Activated naive CD8-positive, alpha-beta T cell (primary cell): ENCODE measurements at regions not wholly inside any gene's neighbourhood (a gene's known extent, or its start where the extent isn't known, plus 50 kb on each side); places are given as distances from the start of the nearest gene placed in this dataset.
"Not testable (repeated sequence)": the region's sequence is repeated elsewhere in the genome, so short reads cannot be mapped to it uniquely, and the experiment has no call there.

ENCODE experiments used
- H3K27ac Mint-ChIP-seq: one replicate; pipeline ENCODE4 v1.8.0; 2021; ENCODE audit warnings: mixed read lengths
- H3K27me3 Mint-ChIP-seq: one replicate; pipeline ENCODE4 v1.8.0; 2021; ENCODE audit warnings: mixed read lengths
- H3K36me3 Mint-ChIP-seq: one replicate; pipeline ENCODE4 v1.8.0; 2021; ENCODE audit warnings: mixed read lengths
- H3K4me1 Mint-ChIP-seq: one replicate; pipeline ENCODE4 v1.8.0; 2021; ENCODE audit warnings: low read depth, mixed read lengths
- H3K4me3 Mint-ChIP-seq: one replicate; pipeline ENCODE4 v1.8.0; 2021; ENCODE audit warnings: mild to moderate bottlenecking, mixed read lengths
- H3K9me3 Mint-ChIP-seq: one replicate; pipeline ENCODE4 v1.8.0; 2021; ENCODE audit warnings: low read depth, mixed read lengths

DNA sequence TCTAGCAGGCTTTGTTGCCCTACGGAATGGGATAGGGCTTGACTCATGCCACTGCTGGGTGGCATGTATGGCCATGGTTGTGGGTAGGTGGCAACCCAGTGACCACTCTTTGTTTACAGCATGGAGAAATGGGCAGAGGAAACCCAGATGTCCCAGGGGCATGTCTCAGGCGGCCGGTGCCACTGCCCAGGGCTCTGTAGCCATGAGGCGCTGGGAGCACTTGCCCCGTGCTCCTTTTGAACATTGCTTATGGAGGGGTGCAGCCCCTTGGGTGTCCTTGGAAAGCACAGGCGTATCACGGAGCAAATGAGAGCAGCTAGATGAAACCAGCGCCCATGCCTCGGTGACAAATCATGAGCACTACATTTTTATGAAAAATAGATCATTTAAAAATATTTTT, 212.5 kb upstream of the ECI2 start:
- peaks cover 1% of the 10 kb centered on the region for H3K27me3 Mint-ChIP-seq
- no peaks in the 10 kb centered on the region for H3K9me3 Mint-ChIP-seq
- H3K27ac Mint-ChIP-seq: no peak overlapping the region
- no peaks in the 10 kb centered on the region for H3K36me3 Mint-ChIP-seq
- no peaks in the 10 kb centered on the region for H3K4me1 Mint-ChIP-seq
- no peak overlapping the region for H3K4me3 Mint-ChIP-seq

DNA sequence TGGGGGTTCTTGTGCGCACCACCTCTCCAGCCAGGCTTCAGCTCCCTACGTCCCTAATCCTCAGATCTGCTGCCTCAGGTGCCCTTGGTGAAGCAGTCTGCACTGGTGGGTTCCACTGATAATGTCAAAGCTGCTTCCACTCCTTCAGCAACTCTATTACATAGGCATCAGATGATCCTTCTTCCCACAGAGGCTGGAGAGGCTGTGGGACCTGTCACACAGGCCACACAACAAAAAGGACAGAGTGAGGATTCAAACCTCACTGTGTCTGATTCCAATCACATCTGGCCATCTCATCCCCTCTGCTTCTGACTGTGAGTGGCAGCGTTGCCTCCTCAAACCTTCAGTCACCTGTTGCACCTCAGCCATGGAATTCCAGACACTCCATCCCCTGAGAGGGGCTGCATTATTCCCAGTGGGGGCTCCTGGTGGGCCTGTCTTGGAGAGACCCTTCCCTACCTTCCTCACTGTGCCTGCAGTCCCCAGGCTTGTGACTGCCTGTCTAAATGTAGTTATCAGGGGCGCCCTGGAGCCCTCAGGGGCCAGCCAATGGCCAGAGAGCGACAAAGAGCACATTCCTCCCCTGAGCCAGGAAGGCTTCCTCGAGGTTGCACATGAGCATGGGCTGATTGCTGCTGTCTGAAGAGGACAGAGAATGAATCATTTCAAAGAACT, 211.4 kb upstream of the ECI2 start:
- no peaks in the 10 kb centered on the region for H3K36me3 Mint-ChIP-seq
- H3K4me1 Mint-ChIP-seq: no peaks in the 10 kb centered on the region
- no peaks in the 10 kb centered on the region for H3K9me3 Mint-ChIP-seq
- H3K27me3 Mint-ChIP-seq: no peaks in the 10 kb centered on the region
- no peak overlapping the region for H3K27ac Mint-ChIP-seq
- H3K4me3 Mint-ChIP-seq: no peak overlapping the region

DNA sequence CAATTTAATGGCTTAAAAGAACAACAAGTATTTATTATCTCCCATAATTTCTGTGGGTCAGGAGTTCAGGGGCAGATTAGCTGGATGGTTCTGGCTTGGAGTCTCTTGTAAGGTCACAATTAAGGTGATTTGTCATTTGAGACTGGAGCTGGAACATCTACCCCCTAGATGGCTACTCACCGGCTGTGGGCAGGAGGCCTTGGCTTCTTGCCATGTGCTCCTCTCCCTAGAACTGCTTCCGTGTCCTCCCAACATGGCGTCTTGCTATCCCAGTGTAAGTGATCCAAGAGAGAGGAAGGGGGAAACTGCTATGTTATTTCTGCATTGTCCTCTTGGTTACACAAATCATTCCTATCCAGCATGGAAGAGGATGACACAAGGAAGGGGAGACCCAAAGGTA, 210.2 kb upstream of the ECI2 start:
- Mint-ChIP-seq H3K36me3 (no peaks in the 10 kb centered on the region), H3K4me3 (no peak overlapping the region), H3K9me3 (no peaks in the 10 kb centered on the region), H3K4me1 (no peaks in the 10 kb centered on the region), H3K27me3 (peaks cover 8% of the 10 kb centered on the region), H3K27ac (no peak overlapping the region)

DNA sequence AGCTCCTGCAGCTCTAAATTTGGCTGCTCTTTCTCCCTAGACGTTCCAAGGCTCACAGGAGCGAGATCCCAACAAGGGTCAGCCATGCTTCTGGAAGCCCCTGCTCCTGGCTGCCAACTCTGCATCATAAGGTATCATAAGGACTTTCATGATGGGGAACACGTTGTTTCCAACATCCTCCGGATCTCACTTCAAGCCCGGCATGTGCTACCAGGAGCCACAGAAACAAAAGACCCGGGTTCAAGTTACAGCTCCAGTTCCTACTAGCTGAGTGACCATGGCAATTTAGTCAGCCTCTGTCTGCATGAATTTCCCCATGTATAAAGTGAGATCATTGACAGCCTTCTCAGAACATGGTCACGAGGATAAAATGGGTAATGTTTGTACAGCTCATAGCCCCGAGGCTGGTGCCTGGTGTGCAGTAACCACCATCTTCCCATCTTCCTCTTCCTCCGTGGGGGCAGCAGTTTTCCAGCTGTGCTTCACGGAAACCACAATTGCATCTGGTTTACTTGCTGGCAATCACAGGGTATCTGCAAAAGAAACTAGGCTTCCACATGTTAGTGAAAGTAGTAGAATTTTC, 209.0 kb upstream of the ECI2 start:
- Mint-ChIP-seq H3K4me3 (no peak overlapping the region), H3K36me3 (no peaks in the 10 kb centered on the region), H3K4me1 (no peaks in the 10 kb centered on the region), H3K27me3 (peaks cover 8% of the 10 kb centered on the region), H3K27ac (no peak overlapping the region), H3K9me3 (no peaks in the 10 kb centered on the region)

DNA sequence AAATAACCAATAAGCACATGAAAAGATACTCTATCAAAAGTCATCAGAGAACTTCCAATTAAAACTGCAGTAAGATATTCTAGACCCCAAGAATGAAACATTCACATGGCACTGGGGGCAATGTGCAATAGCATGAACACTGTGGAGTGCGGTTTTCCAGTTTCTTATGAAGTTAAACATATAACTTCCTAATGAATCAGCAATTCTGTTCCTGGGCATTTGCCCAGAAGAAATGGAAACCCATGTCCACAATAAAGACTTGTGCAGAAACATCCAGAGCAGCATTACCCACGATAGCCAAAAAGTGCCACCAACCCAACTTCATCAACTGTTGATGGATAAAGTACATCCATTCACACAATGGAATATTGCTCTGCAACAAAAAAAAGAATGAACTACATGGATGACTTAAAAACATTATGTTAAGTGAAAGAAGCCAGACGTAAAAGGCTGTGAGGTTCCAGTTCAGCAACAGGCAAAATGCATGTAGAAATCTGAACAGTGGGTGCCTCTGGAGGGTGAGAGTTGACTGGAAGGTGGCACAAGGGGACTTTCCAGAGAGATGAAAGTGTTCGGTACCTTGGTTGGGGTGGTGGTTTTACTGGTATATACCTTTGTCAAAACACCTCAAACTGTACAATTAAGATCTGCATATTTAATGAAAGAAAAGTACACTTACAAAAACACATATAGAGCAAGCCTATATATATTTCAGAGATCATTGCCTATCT, 207.2 kb upstream of the ECI2 start:
- no peak overlapping the region for H3K4me3 Mint-ChIP-seq
- H3K27me3 Mint-ChIP-seq: peaks cover 8% of the 10 kb centered on the region
- no peaks in the 10 kb centered on the region for H3K4me1 Mint-ChIP-seq
- H3K9me3 Mint-ChIP-seq: no peaks in the 10 kb centered on the region
- no peak overlapping the region for H3K27ac Mint-ChIP-seq
- H3K36me3 Mint-ChIP-seq: no peaks in the 10 kb centered on the region

DNA sequence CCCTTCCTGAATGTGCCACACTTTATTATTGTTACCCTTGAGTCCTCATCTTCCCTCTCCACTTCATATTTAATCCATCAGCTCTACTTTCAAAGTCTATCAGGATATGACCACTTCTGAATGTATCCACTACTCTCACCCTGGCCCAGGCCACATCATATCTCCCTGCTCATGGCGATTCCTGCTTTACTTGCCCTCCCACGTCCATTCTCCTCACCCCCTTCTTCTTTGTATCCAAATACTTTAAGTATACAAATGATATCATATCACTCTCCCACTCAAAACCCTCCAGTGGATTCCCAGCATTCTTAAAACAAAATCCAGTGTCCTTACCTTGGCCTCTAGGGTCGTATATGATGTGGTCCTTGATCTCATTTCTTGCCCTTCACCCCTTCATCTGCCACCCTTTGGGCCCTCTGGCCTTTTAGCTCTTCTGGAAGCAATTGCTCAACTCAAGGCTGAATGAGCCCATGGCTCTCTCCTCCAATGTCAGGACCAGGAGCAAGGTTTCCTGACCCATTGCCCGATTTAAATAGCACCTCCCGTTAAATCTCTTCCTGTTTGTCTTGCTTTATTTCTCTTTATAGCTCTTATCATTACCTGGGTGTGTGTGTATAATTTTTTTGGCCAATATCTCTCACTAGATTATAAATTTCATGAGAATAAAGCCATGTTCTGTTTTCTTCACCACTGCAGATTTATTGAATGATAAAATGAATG, 205.9 kb upstream of the ECI2 start:
- Mint-ChIP-seq H3K27me3 (peaks cover 8% of the 10 kb centered on the region), H3K27ac (no peak overlapping the region)

DNA sequence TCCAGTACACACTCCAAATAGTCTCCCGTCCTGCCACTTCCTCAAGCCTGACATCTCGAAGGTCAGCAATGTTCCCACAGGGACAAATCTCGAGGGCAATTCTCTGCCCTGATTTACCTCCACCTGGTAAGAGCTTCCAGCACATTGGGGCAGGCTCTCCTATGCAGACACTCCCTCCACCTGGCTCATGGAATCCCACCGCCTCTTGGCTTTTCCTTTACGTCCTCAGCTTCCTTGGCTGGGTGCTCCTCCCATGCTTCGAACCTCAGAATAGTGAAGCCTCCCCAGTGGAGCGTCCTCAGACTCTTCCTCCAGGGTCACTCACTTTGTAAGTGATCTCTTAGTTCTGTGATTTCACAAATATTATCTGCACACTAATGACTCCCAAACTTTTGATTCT, 205.2 kb upstream of the ECI2 start:
- Mint-ChIP-seq H3K36me3 (no peaks in the 10 kb centered on the region), H3K9me3 (no peaks in the 10 kb centered on the region), H3K4me3 (no peak overlapping the region)

More for the DNA sequence above, 205.9 kb upstream of the ECI2 start:
- H3K4me1 Mint-ChIP-seq: no peaks in the 10 kb centered on the region
- H3K9me3 Mint-ChIP-seq: no peaks in the 10 kb centered on the region
- no peaks in the 10 kb centered on the region for H3K36me3 Mint-ChIP-seq
- no peak overlapping the region for H3K4me3 Mint-ChIP-seq

DNA sequence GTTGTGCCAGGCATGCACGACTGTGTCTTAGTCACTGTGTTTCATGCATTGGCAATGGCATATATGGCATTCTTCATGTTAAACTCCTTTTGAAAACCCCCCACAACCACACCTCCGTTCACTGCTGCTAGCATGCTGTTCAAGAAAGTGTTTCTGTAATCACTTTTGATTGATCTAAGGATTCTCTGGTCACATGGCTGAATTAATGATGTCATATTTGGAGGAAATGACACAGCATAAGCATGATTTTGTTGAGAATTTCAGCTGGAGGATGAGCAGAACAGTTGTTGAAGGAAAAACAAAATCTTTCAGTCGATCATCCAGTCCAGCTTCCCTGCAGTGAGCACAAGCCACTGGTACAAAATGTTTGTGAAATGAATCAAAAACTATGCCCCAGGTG, 203.5 kb upstream of the ECI2 start:
- H3K4me3 Mint-ChIP-seq: no peak overlapping the region
- no peaks in the 10 kb centered on the region for H3K9me3 Mint-ChIP-seq
- H3K36me3 Mint-ChIP-seq: no peaks in the 10 kb centered on the region
- no peak overlapping the region for H3K27ac Mint-ChIP-seq
- peaks cover 8% of the 10 kb centered on the region for H3K27me3 Mint-ChIP-seq
- H3K4me1 Mint-ChIP-seq: no peaks in the 10 kb centered on the region

More for the DNA sequence above, 205.2 kb upstream of the ECI2 start:
- Mint-ChIP-seq H3K27ac (no peak overlapping the region), H3K4me1 (no peaks in the 10 kb centered on the region), H3K27me3 (peaks cover 8% of the 10 kb centered on the region)

DNA sequence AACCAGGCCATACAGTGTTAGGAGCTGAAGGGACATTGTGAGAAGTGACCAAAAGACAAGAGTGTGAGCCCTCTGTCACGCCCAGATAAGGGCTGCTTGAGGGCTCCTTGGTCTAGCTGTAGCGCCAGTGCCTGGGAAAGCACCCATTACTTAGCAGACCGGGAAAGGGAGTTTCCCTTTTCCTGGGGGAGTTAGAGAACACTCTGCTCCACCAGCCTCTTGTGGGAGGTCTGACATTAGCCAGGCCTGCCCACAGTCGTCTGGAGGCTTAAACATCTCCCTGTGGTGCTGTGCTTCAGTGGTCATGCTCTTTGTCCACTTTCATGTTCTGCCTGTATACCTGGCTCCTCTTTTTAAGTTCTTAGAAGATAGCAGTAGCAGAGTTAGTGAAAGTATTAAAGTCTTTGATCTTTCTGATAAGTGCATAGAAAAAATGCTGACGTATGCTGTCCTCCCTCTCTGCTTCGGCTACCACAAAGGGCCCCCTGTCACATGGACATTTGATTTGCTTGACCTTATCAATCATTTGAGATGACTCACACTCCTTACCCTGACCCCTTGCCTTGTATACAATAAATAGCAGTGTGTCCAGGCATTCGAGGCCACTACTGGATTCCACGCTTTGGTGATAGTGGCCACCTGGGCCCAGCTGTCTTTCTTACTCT, 201.5 kb upstream of the ECI2 start:
- H3K9me3 Mint-ChIP-seq: no peaks in the 10 kb centered on the region
- H3K27me3 Mint-ChIP-seq: peaks cover 8% of the 10 kb centered on the region
- H3K36me3 Mint-ChIP-seq: no peaks in the 10 kb centered on the region
- H3K4me3 Mint-ChIP-seq: no peak overlapping the region
- no peaks in the 10 kb centered on the region for H3K4me1 Mint-ChIP-seq
- H3K27ac Mint-ChIP-seq: no peak overlapping the region

DNA sequence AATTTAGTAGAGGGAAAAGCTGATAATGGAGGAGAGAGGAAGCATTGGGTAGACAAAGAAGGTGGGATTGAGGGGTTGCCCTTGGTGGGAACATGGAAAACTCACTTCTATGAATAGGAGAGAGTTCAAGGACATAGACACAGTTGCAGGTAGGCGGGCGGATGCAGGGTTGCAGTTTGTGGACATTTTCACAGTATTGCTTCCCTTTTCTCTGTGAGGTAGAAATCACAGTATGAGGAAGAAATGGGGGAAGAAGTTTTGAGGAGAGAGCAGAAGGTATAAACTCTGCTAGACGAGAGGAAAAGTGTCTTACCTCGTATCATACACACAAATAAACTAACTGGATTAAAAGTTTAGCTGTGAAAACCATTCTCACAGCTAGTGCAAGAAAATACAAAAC, 200.7 kb upstream of the ECI2 start:
- Mint-ChIP-seq H3K9me3 (no peaks in the 10 kb centered on the region), H3K4me3 (no peak overlapping the region), H3K27me3 (peaks cover 4% of the 10 kb centered on the region), H3K27ac (no peak overlapping the region), H3K36me3 (no peaks in the 10 kb centered on the region), H3K4me1 (no peaks in the 10 kb centered on the region)

DNA sequence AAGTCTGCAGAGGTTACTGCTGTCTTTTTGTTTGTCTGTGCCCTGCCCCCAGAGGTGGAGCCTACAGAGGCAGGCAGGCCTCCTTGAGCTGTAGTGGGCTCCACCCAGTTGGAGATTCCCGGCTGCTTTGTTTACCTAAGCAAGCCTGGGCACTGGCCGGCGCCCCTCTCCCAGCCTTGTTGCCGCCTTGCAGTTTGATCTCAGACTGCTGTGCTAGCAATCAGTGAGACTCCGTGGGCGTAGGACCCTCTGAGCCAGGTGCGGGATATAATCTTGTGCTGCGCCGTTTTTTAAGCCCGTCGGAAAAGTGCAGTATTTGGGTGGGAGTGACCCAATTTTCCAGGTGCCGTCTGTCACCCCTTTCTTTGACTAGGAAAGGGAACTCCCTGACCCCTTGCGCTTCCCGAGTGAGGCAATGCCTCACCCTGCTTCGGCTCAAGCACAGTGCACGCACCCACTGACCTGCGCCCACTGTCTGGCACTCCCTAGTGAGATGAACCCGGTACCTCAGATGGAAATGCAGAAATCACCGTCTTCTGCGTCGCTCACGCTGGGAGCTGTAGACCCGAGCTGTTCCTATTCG, 198.9 kb upstream of the ECI2 start:
- not testable (repeated sequence) for H3K27ac Mint-ChIP-seq, H3K4me3 Mint-ChIP-seq, H3K27me3 Mint-ChIP-seq, H3K9me3 Mint-ChIP-seq, H3K36me3 Mint-ChIP-seq, H3K4me1 Mint-ChIP-seq

DNA sequence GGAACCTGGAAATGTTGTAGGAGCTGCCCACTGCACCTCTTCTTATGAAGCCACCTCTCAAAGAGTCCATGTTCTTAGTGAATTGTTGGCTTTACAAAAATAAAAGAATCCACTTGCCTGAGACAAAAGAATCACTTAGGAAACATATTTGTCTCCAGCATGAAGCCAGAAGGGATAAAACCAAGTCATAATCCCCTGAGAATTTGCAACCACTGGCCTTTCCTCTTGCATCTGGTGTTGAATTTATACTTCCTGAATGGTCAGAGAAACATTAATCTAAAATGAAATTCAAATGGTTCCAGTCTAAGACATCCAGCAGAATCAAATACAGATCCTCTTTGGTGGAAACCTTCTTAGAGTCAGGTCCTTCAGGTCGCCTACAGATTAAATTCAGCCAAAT, 192.5 kb upstream of the ECI2 start:
- Mint-ChIP-seq H3K4me3 (no peak overlapping the region), H3K27me3 (peaks cover 5% of the 10 kb centered on the region), H3K4me1 (no peaks in the 10 kb centered on the region), H3K9me3 (no peaks in the 10 kb centered on the region), H3K27ac (no peak overlapping the region), H3K36me3 (no peaks in the 10 kb centered on the region)

DNA sequence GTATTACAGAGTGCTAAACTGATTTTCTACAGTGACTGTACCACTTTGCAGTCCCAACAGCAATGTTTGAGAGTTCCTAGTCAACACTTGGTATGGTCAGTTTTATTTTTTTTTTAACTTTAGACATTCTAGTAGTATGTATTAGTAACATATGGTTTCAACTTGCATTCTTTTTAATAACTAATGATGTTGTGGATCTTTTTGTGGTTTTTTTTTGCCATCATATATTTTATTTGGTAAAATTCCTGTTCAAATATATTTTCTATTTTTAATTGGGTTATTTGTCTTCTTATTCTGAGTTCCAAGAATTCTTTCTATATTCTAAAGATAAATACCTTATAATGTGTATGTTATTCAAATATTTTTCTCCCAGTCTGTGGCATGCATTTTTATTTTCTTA, 189.4 kb upstream of the ECI2 start:
- no peaks in the 10 kb centered on the region for H3K9me3 Mint-ChIP-seq
- no peaks in the 10 kb centered on the region for H3K4me1 Mint-ChIP-seq
- H3K4me3 Mint-ChIP-seq: no peak overlapping the region
- peaks cover 9% of the 10 kb centered on the region for H3K27me3 Mint-ChIP-seq
- no peak overlapping the region for H3K27ac Mint-ChIP-seq
- no peaks in the 10 kb centered on the region for H3K36me3 Mint-ChIP-seq

DNA sequence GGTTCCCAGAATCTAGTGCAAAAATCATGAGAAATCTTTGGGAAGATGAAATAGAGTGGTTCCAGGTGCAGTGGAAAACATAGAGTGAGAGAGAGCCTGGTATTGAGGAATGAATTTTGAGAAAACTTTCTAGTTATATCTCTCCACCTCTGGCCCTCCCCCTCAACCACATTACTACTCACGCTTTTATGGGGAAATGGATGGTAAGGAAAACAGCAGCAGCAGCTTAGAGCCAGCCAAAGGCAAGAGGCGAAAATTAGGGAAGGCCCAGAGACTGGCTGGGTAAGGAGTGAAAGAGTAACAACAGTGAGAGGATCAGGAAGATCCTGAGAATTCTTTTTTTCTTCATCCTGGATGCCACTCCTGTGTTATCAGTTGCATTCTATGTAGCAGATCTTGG, 187.9 kb upstream of the ECI2 start:
- H3K27me3 Mint-ChIP-seq: peaks cover 9% of the 10 kb centered on the region
- no peaks in the 10 kb centered on the region for H3K9me3 Mint-ChIP-seq
- no peaks in the 10 kb centered on the region for H3K36me3 Mint-ChIP-seq
- H3K4me3 Mint-ChIP-seq: no peak overlapping the region
- H3K4me1 Mint-ChIP-seq: no peaks in the 10 kb centered on the region
- H3K27ac Mint-ChIP-seq: no peak overlapping the region
